ENCODE measurements at regions not wholly inside any gene's neighbourhood (a gene's known extent, or its start where the extent isn't known, plus 50 kb on each side); places are given as distances from the start of the nearest gene placed in this dataset.

- Histone ChIP-seq H3K23ac (ENCODE audit: low read depth, low read length) (no peak overlapping the region), H3K4me2 (ENCODE audit: low read depth, low read length) (peak overlapping the region; percentile 46), H2AK9ac (replicated peaks; ENCODE audit: low read depth, low read length, poor library complexity) (no peak overlapping the region), H3K9me3 (ENCODE audit: control insufficient read depth, insufficient read depth, low read length) (no peaks in the 10 kb centered on the region), H3K14ac (replicated peaks; ENCODE audit: low read depth, low read length) (no peak overlapping the region), H4K8ac (ENCODE audit: low read depth in 2 of 2, low read length in 2 of 2) (no peak overlapping the region), H3K18ac (ENCODE audit: low read depth, low read length) (no peak overlapping the region), H3K56ac (ENCODE audit: extremely low read depth, insufficient read depth, low read length) (no peak overlapping the region), H3K36me3 (ENCODE audit: control insufficient read depth, insufficient read depth, low read length) (no peaks in the 10 kb centered on the region), H3K4me3 (ENCODE audit: insufficient read depth, low read depth, low read length) (no peak overlapping the region), H3K9me1 (ENCODE audit: insufficient read depth, low read length) (no peaks in the 10 kb centered on the region), H2AK5ac (ENCODE audit: low read depth, low read length) (no peak overlapping the region), H2BK20ac (ENCODE audit: low read depth, low read length) (no peak overlapping the region), H3K4ac (ENCODE audit: low read depth, low read length) (no peak overlapping the region), H4K5ac (ENCODE audit: low read depth, low read length) (no peak overlapping the region), H3K27me3 (ENCODE audit: control insufficient read depth, insufficient read depth, low read length) (peaks cover 32% of the 10 kb centered on the region), H3K27ac (ENCODE audit: insufficient read depth, low read length) (no peak overlapping the region), H2BK15ac (ENCODE audit: low read depth, low read length) (no peak overlapping the region), H3K9ac (ENCODE audit: low read depth, low read length) (no peak overlapping the region), H4K91ac (ENCODE audit: insufficient read depth, low read depth, low read length) (no peak overlapping the region), H2AFZ (replicated peaks; ENCODE audit: low read length, poor library complexity) (peak overlapping the region; percentile 86), H3K4me1 (ENCODE audit: control insufficient read depth, insufficient read depth, low read length) (no peaks in the 10 kb centered on the region), H2BK120ac (ENCODE audit: low read depth, low read length) (no peak overlapping the region), H2BK5ac (ENCODE audit: low read depth, low read length, poor library complexity, severe bottlenecking) (no peak overlapping the region), H4K20me1 (ENCODE audit: insufficient read depth, low read length) (no peaks in the 10 kb centered on the region), H3K79me1 (ENCODE audit: low read depth in 1 of 2, low read length in 2 of 2) (no peaks in the 10 kb centered on the region)
- intact Hi-C loops (cut with micrococcal nuclease), result loop anchor here (10.0 kb wide), 1 partner anchor 472 kb away; the partner anchor contains the start of gene PLXNA1
- DNase-seq (peak; percentile 60), ATAC-seq (ENCODE audit: low read depth) (peak; percentile 47)
- POLR2A ChIA-PET (ENCODE audit: unreplicated experiment), result no interaction called here
- dilution Hi-C loops (cut with HindIII; ENCODE audit: low sequenced_read_pairs, unreplicated experiment), result no loop called here
- TF ChIP-seq USF2 (IDR thresholded peaks at IDR 0.05; ENCODE audit: low read depth, low read length), result no peak
- no peak for TF ChIP-seq MAFK (IDR thresholded peaks at IDR 0.05; ENCODE audit: low read depth, low read length)
- 0 out of 2 replicates have a peak, but pooled peaks have one; percentile 27 for TF ChIP-seq FOS (IDR thresholded peaks at IDR 0.05; ENCODE audit: low read depth, low read length)
- CTCF ChIA-PET, result interaction anchor here (0.7 to 1.5 kb wide), 2 partner anchors 8 to 15 kb away, joined by 3 read pairs; no protein-coding TSS in a partner anchor
- 0% methylated on average over 6 of the region's 27 CpGs; no CpG with 5 or more reads in 1 of the 2 experiments for WGBS, 2 experiments (ENCODE audit: extremely low coverage in 2 of 2, insufficient read length in 1 of 2)
- no TSS peak for BruUV-seq (replicated peaks)
- in situ Hi-C loops (cut with MboI; ENCODE audit: low sequenced_read_pairs), result loop anchor here (5.0 to 10.0 kb wide), 3 partner anchors 702 to 932 kb away; partner anchors contain the start of gene CHST13
Observed at GRCh38 chr3:127457094-127457475, 133.4 kb downstream of the TPRA1 start.

Measured in IMR-90 (cell line).